HepG2 (cell line): ENCODE measurements at regions not wholly inside any gene's neighbourhood (a gene's known extent, or its start where the extent isn't known, plus 50 kb on each side); places are given as distances from the start of the nearest gene placed in this dataset.

ENCODE experiments used
- FOXO1 ChIP-seq: sonication (generic); formaldehyde crosslinking; IDR thresholded peaks from 2 replicates; pipeline ENCODE4 v1.4.0; 2020; ENCODE audit warnings: missing genetic modification reagents
- MAFF ChIP-seq: IDR thresholded peaks from 2 replicates; pipeline ENCODE4 v1.6.1; 2011; ENCODE audit warnings: low read depth, low read length, improper control_type of control experiment
- MAFG ChIP-seq: sonication (generic); formaldehyde crosslinking; IDR thresholded peaks from 2 replicates; pipeline ENCODE4 v1.5.1; 2020; ENCODE audit warnings: mild to moderate bottlenecking, missing genetic modification reagents
- NCOR1 ChIP-seq: fragments of 200-600 bp; sonication (generic); IDR thresholded peaks from 2 replicates; pipeline ENCODE4 v1.7.0; 2017; ENCODE audit warnings: antibody characterized with exemption, low read length, borderline replicate concordance
- NFKB2 ChIP-seq: sonication (generic); formaldehyde crosslinking; IDR thresholded peaks from 2 replicates; pipeline ENCODE4 v1.4.0; 2020; ENCODE audit warnings: missing genetic modification reagents, borderline replicate concordance
- NR2F1 ChIP-seq, 2 experiments: fragments of 450-650 bp in 1 of 2; formaldehyde crosslinking in 1 of 2; IDR thresholded peaks; 2 replicates each; pipeline versions ENCODE4 v1.5.0 to v1.6.1; 2016 to 2020; ENCODE audit warnings: mild to moderate bottlenecking in 1 of 2, missing compliant biosample characterization in 1 of 2, missing genetic modification reagents in 1 of 2, moderate library complexity in 1 of 2
- PCBP1 ChIP-seq: fragments of 200-400 bp; formaldehyde crosslinking; IDR thresholded peaks from 2 replicates; pipeline ENCODE4 v1.6.1; 2017; ENCODE audit warnings: mild to moderate bottlenecking, low read depth, low read length, borderline replicate concordance
- POLR2AphosphoS2 ChIP-seq: IDR thresholded peaks from 2 replicates; pipeline ENCODE4 v1.6.1; 2011; ENCODE audit warnings: low read depth, low read length, improper control_type of control experiment
- SP1 ChIP-seq, 2 experiments: fragments of 450-650 bp in 1 of 2; sonication (generic) in 1 of 2; formaldehyde crosslinking in 1 of 2; IDR thresholded peaks; 2 replicates each; pipeline versions ENCODE4 v1.4.0 to v1.6.1; 2016 to 2020; ENCODE audit warnings: missing genetic modification reagents in 1 of 2
- TCF12 ChIP-seq, 2 experiments: fragments of 450-650 bp in 1 of 2; sonication (generic) in 1 of 2; formaldehyde crosslinking in 1 of 2; IDR thresholded peaks; 2 replicates each; pipeline versions ENCODE4 v1.6.1 to v1.8.0; 2017 to 2022; ENCODE audit warnings: antibody characterized with exemption in 1 of 2, mild to moderate bottlenecking in 1 of 2, missing genetic modification reagents in 1 of 2, moderate library complexity in 1 of 2
- ZKSCAN1 ChIP-seq: fragments of 150-350 bp; IDR thresholded peaks from 2 replicates; pipeline ENCODE4 v1.6.1; 2014; ENCODE audit warnings: low read length
- ZNF570 ChIP-seq: sonication (generic); formaldehyde crosslinking; IDR thresholded peaks from 2 replicates; pipeline ENCODE4 v1.4.0; 2020; ENCODE audit warnings: mild to moderate bottlenecking, missing genetic modification reagents, borderline replicate concordance
- ZNF782 ChIP-seq: sonication (generic); formaldehyde crosslinking; IDR thresholded peaks from 2 replicates; pipeline ENCODE4 v1.4.0; 2020; ENCODE audit warnings: missing genetic modification reagents, mild to moderate bottlenecking, borderline replicate concordance
- TF ChIP-seq, protein P1 (sequence below): IDR thresholded peaks from 2 replicates; pipeline ENCODE4 v1.6.1; 2016; ENCODE audit warnings: low read depth
- TF ChIP-seq, protein P2 (sequence below): sonication (generic); formaldehyde crosslinking; IDR thresholded peaks from 2 replicates; pipeline ENCODE4 v1.5.0; 2020; ENCODE audit warnings: mild to moderate bottlenecking, missing genetic modification reagents
- TF ChIP-seq, protein P3 (sequence below): sonication (generic); formaldehyde crosslinking; IDR thresholded peaks from 2 replicates; pipeline ENCODE4 v1.4.0; 2020; ENCODE audit warnings: missing genetic modification reagents, mild to moderate bottlenecking, borderline replicate concordance
- TF ChIP-seq, protein P4 (sequence below): sonication (generic); formaldehyde crosslinking; IDR thresholded peaks from 2 replicates; pipeline ENCODE4 v1.4.0; 2020; ENCODE audit warnings: mild to moderate bottlenecking, low read depth, missing genetic modification reagents
- TF ChIP-seq, protein P5 (sequence below): sonication (generic); formaldehyde crosslinking; IDR thresholded peaks from 2 replicates; pipeline ENCODE4 v1.4.0; 2020; ENCODE audit warnings: missing genetic modification reagents, borderline replicate concordance
- TF ChIP-seq, protein P6 (sequence below): sonication (generic); formaldehyde crosslinking; IDR thresholded peaks from 2 replicates; pipeline ENCODE4 v1.5.0; 2020; ENCODE audit warnings: missing genetic modification reagents

DNA sequence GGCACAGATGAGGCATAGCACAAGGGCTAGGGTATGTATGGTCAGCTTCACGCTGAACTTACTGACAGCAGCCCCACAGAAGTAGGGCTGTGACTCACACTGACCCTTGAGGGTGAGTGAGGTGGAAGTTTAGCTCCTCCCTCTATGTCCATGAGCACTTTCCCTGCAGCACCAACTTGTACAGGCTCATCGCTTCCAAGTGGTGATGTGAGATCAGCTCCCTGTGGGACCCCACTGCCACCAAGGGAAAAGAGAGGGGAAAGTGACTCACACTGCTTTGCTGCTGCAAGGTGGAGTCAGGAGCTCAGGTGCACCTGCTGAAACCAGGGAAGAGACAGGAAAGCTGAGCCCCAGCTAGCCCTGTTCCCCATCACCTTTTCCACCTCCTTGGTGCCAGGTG is 91.5 kb downstream of the TEX51 start (continued):
- TF ChIP-seq, protein P1, sequence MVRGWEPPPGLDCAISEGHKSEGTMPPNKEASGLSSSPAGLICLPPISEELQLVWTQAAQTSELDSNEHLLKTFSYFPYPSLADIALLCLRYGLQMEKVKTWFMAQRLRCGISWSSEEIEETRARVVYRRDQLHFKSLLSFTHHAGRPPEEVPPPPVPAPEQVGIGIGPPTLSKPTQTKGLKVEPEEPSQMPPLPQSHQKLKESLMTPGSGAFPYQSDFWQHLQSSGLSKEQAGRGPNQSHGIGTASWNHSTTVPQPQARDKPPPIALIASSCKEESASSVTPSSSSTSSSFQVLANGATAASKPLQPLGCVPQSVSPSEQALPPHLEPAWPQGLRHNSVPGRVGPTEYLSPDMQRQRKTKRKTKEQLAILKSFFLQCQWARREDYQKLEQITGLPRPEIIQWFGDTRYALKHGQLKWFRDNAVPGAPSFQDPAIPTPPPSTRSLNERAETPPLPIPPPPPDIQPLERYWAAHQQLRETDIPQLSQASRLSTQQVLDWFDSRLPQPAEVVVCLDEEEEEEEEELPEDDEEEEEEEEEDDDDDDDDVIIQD (CRISPR knock-in tag) = no peak; the same call in 1 of the 2 replicates
- TF ChIP-seq, protein P2, sequence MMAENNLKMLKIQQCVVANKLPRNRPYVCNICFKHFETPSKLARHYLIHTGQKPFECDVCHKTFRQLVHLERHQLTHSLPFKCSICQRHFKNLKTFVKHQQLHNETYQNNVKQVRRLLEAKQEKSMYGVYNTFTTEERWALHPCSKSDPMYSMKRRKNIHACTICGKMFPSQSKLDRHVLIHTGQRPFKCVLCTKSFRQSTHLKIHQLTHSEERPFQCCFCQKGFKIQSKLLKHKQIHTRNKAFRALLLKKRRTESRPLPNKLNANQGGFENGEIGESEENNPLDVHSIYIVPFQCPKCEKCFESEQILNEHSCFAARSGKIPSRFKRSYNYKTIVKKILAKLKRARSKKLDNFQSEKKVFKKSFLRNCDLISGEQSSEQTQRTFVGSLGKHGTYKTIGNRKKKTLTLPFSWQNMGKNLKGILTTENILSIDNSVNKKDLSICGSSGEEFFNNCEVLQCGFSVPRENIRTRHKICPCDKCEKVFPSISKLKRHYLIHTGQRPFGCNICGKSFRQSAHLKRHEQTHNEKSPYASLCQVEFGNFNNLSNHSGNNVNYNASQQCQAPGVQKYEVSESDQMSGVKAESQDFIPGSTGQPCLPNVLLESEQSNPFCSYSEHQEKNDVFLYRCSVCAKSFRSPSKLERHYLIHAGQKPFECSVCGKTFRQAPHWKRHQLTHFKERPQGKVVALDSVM (CRISPR knock-in tag) = no peak
- TF ChIP-seq POLR2AphosphoS2 (no peak), FOXO1 (CRISPR knock-in tag) (no peak), TCF12 (IDR thresholded peaks at IDR 0.05) (no peak), TCF12 (CRISPR knock-in tag; IDR thresholded peaks at IDR 0.05) (no peak), NCOR1 (no peak), MAFF (no peak), ZKSCAN1 (no peak), ZNF782 (CRISPR knock-in tag) (no peak), NFKB2 (CRISPR knock-in tag) (no peak), ZNF570 (CRISPR knock-in tag) (no peak), SP1 (IDR thresholded peaks at IDR 0.05) (no peak), SP1 (CRISPR knock-in tag; IDR thresholded peaks at IDR 0.05) (peak; percentile 11; the same call in 1 of the 2 replicates), MAFG (CRISPR knock-in tag) (no peak), NR2F1 (CRISPR knock-in tag; IDR thresholded peaks at IDR 0.05) (no peak), PCBP1 (no peak)
- TF ChIP-seq, protein P3, sequence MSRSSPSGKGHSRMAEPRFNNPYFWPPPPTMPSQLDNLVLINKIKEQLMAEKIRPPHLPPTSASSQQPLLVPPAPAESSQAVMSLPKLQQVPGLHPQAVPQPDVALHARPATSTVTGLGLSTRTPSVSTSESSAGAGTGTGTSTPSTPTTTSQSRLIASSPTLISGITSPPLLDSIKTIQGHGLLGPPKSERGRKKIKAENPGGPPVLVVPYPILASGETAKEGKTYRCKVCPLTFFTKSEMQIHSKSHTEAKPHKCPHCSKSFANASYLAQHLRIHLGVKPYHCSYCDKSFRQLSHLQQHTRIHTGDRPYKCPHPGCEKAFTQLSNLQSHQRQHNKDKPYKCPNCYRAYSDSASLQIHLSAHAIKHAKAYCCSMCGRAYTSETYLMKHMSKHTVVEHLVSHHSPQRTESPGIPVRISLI (CRISPR knock-in tag) = peak; percentile 29; the same call in 1 of the 2 replicates
- TF ChIP-seq, protein P4, sequence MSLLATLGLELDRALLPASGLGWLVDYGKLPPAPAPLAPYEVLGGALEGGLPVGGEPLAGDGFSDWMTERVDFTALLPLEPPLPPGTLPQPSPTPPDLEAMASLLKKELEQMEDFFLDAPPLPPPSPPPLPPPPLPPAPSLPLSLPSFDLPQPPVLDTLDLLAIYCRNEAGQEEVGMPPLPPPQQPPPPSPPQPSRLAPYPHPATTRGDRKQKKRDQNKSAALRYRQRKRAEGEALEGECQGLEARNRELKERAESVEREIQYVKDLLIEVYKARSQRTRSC (CRISPR knock-in tag) = no peak
- TF ChIP-seq, protein P5, sequence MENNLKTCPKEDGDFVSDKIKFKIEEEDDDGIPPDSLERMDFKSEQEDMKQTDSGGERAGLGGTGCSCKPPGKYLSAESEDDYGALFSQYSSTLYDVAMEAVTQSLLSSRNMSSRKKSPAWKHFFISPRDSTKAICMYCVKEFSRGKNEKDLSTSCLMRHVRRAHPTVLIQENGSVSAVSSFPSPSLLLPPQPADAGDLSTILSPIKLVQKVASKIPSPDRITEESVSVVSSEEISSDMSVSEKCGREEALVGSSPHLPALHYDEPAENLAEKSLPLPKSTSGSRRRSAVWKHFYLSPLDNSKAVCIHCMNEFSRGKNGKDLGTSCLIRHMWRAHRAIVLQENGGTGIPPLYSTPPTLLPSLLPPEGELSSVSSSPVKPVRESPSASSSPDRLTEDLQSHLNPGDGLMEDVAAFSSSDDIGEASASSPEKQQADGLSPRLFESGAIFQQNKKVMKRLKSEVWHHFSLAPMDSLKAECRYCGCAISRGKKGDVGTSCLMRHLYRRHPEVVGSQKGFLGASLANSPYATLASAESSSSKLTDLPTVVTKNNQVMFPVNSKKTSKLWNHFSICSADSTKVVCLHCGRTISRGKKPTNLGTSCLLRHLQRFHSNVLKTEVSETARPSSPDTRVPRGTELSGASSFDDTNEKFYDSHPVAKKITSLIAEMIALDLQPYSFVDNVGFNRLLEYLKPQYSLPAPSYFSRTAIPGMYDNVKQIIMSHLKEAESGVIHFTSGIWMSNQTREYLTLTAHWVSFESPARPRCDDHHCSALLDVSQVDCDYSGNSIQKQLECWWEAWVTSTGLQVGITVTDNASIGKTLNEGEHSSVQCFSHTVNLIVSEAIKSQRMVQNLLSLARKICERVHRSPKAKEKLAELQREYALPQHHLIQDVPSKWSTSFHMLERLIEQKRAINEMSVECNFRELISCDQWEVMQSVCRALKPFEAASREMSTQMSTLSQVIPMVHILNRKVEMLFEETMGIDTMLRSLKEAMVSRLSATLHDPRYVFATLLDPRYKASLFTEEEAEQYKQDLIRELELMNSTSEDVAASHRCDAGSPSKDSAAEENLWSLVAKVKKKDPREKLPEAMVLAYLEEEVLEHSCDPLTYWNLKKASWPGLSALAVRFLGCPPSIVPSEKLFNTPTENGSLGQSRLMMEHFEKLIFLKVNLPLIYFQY (CRISPR knock-in tag) = no peak
- TF ChIP-seq, protein P6, sequence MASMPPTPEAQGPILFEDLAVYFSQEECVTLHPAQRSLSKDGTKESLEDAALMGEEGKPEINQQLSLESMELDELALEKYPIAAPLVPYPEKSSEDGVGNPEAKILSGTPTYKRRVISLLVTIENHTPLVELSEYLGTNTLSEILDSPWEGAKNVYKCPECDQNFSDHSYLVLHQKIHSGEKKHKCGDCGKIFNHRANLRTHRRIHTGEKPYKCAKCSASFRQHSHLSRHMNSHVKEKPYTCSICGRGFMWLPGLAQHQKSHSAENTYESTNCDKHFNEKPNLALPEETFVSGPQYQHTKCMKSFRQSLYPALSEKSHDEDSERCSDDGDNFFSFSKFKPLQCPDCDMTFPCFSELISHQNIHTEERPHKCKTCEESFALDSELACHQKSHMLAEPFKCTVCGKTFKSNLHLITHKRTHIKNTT (CRISPR knock-in tag) = no peak
